ENCODE measurements at regions not wholly inside any gene's neighbourhood (a gene's known extent, or its start where the extent isn't known, plus 50 kb on each side); places are given as distances from the start of the nearest gene placed in this dataset.

DNA sequence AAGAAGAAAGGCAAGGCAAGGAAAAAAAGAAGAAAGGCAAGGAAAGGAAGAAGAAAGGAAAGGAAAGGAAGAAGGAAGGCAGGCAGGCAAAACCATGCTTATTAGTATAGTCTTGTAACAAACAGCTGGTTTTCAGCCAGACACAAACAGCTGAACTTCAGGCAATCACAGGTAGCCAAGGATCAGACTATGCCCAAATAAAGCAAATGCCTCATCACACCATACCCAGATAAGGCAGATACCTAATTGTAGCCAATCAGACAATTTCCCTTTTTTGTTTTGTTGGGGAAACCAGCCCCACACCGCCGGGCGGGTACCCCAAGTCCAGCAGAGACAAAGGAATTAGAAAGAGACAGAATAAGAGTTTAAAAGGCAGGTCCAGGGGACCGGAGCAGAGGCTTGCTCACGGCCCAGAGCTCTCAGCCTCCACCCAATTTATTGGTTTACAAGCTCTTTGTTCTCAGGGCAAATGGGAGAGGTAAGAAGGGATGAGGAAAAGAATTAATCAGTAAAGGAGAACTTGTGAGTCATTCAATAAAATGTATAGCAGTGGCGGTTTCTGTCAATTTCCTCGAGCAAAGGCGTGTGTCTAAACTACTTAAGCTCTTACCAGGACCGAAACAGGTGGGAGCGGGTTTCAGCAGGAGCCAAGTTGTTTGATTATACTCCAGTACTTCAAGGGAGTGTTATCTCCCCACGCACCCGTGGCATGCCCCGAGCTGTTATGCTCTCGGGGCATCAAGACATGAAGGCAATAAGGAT is 886.8 kb downstream of the KCNT2 start:
- POLR2A ChIA-PET, result no interaction called here
- no peak for DNase-seq (ENCODE audit: low read depth, low spot score)

DNA sequence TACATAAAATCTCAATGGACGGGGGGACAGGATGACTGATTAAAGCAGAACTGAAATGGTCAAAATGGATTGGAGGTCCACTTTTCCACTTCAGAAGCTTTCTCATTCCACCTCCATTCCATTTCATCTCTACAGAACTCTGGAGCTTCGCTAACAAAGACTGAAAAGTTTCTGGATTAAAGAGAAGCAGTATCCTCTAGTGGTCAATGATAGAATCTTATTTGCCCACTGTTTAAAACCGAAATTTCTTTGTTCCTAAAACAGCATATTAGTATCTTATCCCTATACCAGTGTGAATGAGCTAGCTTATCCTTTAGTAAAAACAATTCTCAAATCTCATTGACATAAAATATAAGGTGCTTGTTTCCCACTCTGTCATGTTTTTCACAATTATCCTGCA is 890.6 kb downstream of the KCNT2 start:
- DNase-seq (ENCODE audit: low read depth, low spot score), result no peak

More for the DNA sequence above, 886.8 kb downstream of the KCNT2 start:
- H3K4me3 ChIP-seq (ENCODE audit: low read depth, low read length), result no peak overlapping the region
- CTCF ChIA-PET, result no interaction called here
- no peak for TF ChIP-seq CTCF (IDR thresholded peaks at IDR 0.05; ENCODE audit: insufficient read depth, low read length, missing control alignments)

DNA sequence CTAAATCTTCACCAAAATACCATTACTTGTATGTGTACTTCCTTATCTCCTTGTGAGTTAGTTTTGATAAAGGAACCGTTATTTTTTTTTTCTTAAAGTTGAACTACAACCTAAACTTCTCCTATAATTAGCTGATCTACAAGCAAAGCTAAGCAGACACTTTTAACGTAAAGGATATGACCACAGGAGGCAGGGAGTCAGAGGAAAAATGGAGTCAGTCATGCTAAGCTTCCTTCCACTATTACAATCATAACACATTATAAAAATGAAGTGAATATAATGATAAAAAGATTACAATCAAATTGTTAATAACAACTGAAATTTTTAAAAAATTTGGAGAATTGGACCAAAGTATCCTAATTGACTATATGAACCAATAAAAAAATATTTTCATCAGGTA is 892.6 kb downstream of the KCNT2 start:
- TF ChIP-seq CTCF (IDR thresholded peaks at IDR 0.05; ENCODE audit: insufficient read depth, low read length, missing control alignments), result no peak
- ChIA-PET CTCF (no interaction called here), POLR2A (no interaction called here)
- no peak for DNase-seq (ENCODE audit: low read depth, low spot score)
- no peak overlapping the region for H3K4me3 ChIP-seq (ENCODE audit: low read depth, low read length)

More for the DNA sequence above, 890.6 kb downstream of the KCNT2 start:
- POLR2A ChIA-PET, result no interaction called here
- CTCF ChIA-PET, result interaction anchor here (1.1 to 1.5 kb wide), 3 partner anchors 8 to 11 kb away, joined by 3 to 4 read pairs (median 3); no protein-coding TSS in a partner anchor
- H3K4me3 ChIP-seq (ENCODE audit: low read depth, low read length), result no peak overlapping the region
- TF ChIP-seq CTCF (IDR thresholded peaks at IDR 0.05; ENCODE audit: insufficient read depth, low read length, missing control alignments), result peak; percentile 51

DNA sequence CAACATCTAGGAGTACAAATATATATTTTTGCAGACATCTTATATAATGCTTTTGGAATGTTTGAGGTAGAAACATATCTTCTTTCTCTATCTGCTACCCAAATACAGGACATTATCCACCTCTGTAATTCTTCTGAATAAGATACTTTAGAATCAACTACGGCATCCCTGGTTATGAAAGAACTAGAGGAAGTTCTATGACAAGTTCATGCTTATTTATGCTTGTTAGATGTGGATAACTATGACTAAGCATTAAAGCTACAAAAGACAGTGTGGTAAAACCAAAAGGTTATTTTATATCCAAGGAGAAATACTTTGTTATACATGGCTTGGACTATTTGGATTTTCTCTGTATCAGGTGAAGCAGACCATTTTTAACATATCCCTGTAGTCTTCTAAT is 894.0 kb downstream of the KCNT2 start:
- ChIA-PET CTCF (no interaction called here), POLR2A (no interaction called here)
- DNase-seq (ENCODE audit: low read depth, low spot score), result peak; percentile 29

GRCh38 chr1:195709821-195710220 is 898.4 kb downstream of the KCNT2 start:
- no peak for TF ChIP-seq CTCF (IDR thresholded peaks at IDR 0.05; ENCODE audit: insufficient read depth, low read length, missing control alignments)

More for the DNA sequence above, 894.0 kb downstream of the KCNT2 start:
- TF ChIP-seq CTCF (IDR thresholded peaks at IDR 0.05; ENCODE audit: insufficient read depth, low read length, missing control alignments), result no peak
- no peak overlapping the region for H3K4me3 ChIP-seq (ENCODE audit: low read depth, low read length)

GRCh38 chr1:195704028-195704427 is 904.2 kb downstream of the KCNT2 start:
- CTCF ChIA-PET, result no interaction called here
- POLR2A ChIA-PET, result no interaction called here
- TF ChIP-seq CTCF (IDR thresholded peaks at IDR 0.05; ENCODE audit: insufficient read depth, low read length, missing control alignments), result no peak
- no peak for DNase-seq (ENCODE audit: low read depth, low spot score)
- H3K4me3 ChIP-seq (ENCODE audit: low read depth, low read length), result no peak overlapping the region

More at GRCh38 chr1:195709821-195710220, 898.4 kb downstream of the KCNT2 start:
- CTCF ChIA-PET, result interaction anchor here (0.9 to 1.0 kb wide), 2 partner anchors 8 to 10 kb away, joined by 3 to 4 read pairs; no protein-coding TSS in a partner anchor
- no peak overlapping the region for H3K4me3 ChIP-seq (ENCODE audit: low read depth, low read length)
- POLR2A ChIA-PET, result no interaction called here
- DNase-seq (ENCODE audit: low read depth, low spot score), result no peak

Data from AG04449 (cell line).